GM18508 (cell line): ENCODE measurements at regions not wholly inside any gene's neighbourhood (a gene's known extent, or its start where the extent isn't known, plus 50 kb on each side); places are given as distances from the start of the nearest gene placed in this dataset.
"Not testable (repeated sequence)": the region's sequence is repeated elsewhere in the genome, so short reads cannot be mapped to it uniquely, and the experiment has no call there.

ENCODE experiments used
- ATAC-seq: cut with Tn5 transposase; IDR thresholded peaks from one replicate; pipeline ENCODE4 v1.9.1; 2021; ENCODE audit warnings: moderate number of reproducible peaks; ENCODE audit not compliant: insufficient read depth, unreplicated experiment

- ATAC-seq, result no peak
Measured at GRCh38 chr6:25150031-25150430, 129.1 kb upstream of the CARMIL1 start.

GRCh38 chr6:25150863-25151262 is 128.3 kb upstream of the CARMIL1 start:
- no peak for ATAC-seq

GRCh38 chr6:25153079-25153478 is 126.1 kb upstream of the CARMIL1 start:
- no peak for ATAC-seq

GRCh38 chr6:25154034-25154596 is 125.1 kb upstream of the CARMIL1 start:
- ATAC-seq, result no peak

GRCh38 chr6:25155211-25155610 is 124.0 kb upstream of the CARMIL1 start:
- no peak for ATAC-seq

GRCh38 chr6:25156123-25156522 is 123.1 kb upstream of the CARMIL1 start:
- ATAC-seq, result no peak

GRCh38 chr6:25157183-25157582 is 122.0 kb upstream of the CARMIL1 start:
- ATAC-seq, result no peak

- ATAC-seq, result no peak
Measured at GRCh38 chr6:25157842-25158241, 121.3 kb upstream of the CARMIL1 start.

- ATAC-seq, result not testable (repeated sequence)
Measured at GRCh38 chr6:25160134-25160533, 119.0 kb upstream of the CARMIL1 start.

- ATAC-seq, result no peak
Measured at GRCh38 chr6:25165177-25165576, 114.0 kb upstream of the CARMIL1 start.

GRCh38 chr6:25165800-25166199 is 113.4 kb upstream of the CARMIL1 start:
- no peak for ATAC-seq

GRCh38 chr6:25166955-25167748 is 112.0 kb upstream of the CARMIL1 start:
- ATAC-seq, result no peak

- ATAC-seq, result no peak
Measured at GRCh38 chr6:25167961-25168360, 111.2 kb upstream of the CARMIL1 start.

GRCh38 chr6:25168637-25169036 is 110.5 kb upstream of the CARMIL1 start:
- no peak for ATAC-seq

- ATAC-seq, result no peak
Measured at GRCh38 chr6:25169553-25169952, 109.6 kb upstream of the CARMIL1 start.

GRCh38 chr6:25169961-25170360 is 109.2 kb upstream of the CARMIL1 start:
- no peak for ATAC-seq

GRCh38 chr6:25170640-25171039 is 108.5 kb upstream of the CARMIL1 start:
- no peak for ATAC-seq

- ATAC-seq, result no peak
Measured at GRCh38 chr6:25171301-25171700, 107.9 kb upstream of the CARMIL1 start.

- no peak for ATAC-seq
Measured at GRCh38 chr6:25172819-25173218, 106.4 kb upstream of the CARMIL1 start.

GRCh38 chr6:25173246-25173645 is 105.9 kb upstream of the CARMIL1 start:
- no peak for ATAC-seq

- no peak for ATAC-seq
Measured at GRCh38 chr6:25173951-25174474, 105.2 kb upstream of the CARMIL1 start.

GRCh38 chr6:25174678-25175077 is 104.5 kb upstream of the CARMIL1 start:
- ATAC-seq, result no peak
